ENCODE measurements at regions not wholly inside any gene's neighbourhood (a gene's known extent, or its start where the extent isn't known, plus 50 kb on each side); places are given as distances from the start of the nearest gene placed in this dataset.

DNA sequence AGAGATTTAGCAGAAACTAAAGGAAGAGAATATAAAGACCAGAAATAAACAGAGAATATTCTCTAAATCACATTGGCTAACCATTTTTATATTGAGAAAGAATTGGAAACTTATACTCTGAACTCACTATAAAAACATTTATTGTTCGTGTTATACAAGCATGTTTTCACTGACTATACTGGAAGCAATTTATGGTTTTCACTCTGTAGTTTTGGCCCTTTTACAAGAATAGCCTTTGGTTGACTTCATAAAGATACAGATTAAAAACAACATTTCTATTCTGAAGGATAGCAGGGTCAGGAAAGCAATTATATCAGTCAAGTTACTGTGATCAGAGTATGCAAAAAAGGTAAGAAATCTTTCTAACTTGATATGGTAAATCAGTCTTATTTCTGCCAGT is 965.7 kb upstream of the FAT3 start:
- TF ChIP-seq FOXP2 (optimal IDR thresholded peaks at IDR 0.05; ENCODE audit: borderline replicate concordance, extremely low read depth, extremely low read length, insufficient read depth) (no peak), TAF1 (IDR thresholded peaks at IDR 0.05; ENCODE audit: borderline replicate concordance, insufficient read depth, low read length) (no peak), POLR2AphosphoS5 (IDR thresholded peaks at IDR 0.05; ENCODE audit: low read depth, low read length) (no peak), SIN3A (IDR thresholded peaks at IDR 0.05; ENCODE audit: borderline replicate concordance, insufficient read depth, low read length) (no peak)
- TF ChIP-seq, protein P1, sequence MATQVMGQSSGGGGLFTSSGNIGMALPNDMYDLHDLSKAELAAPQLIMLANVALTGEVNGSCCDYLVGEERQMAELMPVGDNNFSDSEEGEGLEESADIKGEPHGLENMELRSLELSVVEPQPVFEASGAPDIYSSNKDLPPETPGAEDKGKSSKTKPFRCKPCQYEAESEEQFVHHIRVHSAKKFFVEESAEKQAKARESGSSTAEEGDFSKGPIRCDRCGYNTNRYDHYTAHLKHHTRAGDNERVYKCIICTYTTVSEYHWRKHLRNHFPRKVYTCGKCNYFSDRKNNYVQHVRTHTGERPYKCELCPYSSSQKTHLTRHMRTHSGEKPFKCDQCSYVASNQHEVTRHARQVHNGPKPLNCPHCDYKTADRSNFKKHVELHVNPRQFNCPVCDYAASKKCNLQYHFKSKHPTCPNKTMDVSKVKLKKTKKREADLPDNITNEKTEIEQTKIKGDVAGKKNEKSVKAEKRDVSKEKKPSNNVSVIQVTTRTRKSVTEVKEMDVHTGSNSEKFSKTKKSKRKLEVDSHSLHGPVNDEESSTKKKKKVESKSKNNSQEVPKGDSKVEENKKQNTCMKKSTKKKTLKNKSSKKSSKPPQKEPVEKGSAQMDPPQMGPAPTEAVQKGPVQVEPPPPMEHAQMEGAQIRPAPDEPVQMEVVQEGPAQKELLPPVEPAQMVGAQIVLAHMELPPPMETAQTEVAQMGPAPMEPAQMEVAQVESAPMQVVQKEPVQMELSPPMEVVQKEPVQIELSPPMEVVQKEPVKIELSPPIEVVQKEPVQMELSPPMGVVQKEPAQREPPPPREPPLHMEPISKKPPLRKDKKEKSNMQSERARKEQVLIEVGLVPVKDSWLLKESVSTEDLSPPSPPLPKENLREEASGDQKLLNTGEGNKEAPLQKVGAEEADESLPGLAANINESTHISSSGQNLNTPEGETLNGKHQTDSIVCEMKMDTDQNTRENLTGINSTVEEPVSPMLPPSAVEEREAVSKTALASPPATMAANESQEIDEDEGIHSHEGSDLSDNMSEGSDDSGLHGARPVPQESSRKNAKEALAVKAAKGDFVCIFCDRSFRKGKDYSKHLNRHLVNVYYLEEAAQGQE (IDR thresholded peaks at IDR 0.05; ENCODE audit: insufficient read depth in 1 of 2, low read depth in 2 of 2, low read length in 2 of 2), result no peak
